H9 (cell line): ENCODE measurements at regions not wholly inside any gene's neighbourhood (a gene's known extent, or its start where the extent isn't known, plus 50 kb on each side); places are given as distances from the start of the nearest gene placed in this dataset.

Source experiments
- DNase-seq: peaks from one replicate; pipeline ENCODE4 v3.0.0-alpha.2; 2017
- H2AFZ ChIP-seq: one replicate; pipeline ENCODE4 v1.6.1; 2013; ENCODE audit warnings: mild to moderate bottlenecking, low read length, control low read depth, moderate library complexity
- H2AK5ac ChIP-seq: 2 replicates; pipeline ENCODE4 v1.6.1; 2013; ENCODE audit warnings: low read length, control low read depth, mixed read lengths; ENCODE audit not compliant: insufficient read length
- H2BK120ac ChIP-seq: one replicate; pipeline ENCODE4 v1.6.1; 2013; ENCODE audit warnings: low read depth, mild to moderate bottlenecking, low read length, control low read depth, inconsistent platforms; ENCODE audit not compliant: poor library complexity, severe bottlenecking
- H2BK12ac ChIP-seq: 2 replicates; pipeline ENCODE4 v1.6.1; 2013; ENCODE audit warnings: low read length, control low read depth, mixed read lengths, low read depth; ENCODE audit not compliant: insufficient read length
- H2BK15ac ChIP-seq: 2 replicates; pipeline ENCODE4 v1.6.1; 2013; ENCODE audit warnings: low read depth, low read length, control low read depth
- H2BK20ac ChIP-seq: one replicate; pipeline ENCODE4 v1.6.1; 2013; ENCODE audit warnings: low read depth, mild to moderate bottlenecking, low read length, control low read depth, inconsistent platforms; ENCODE audit not compliant: poor library complexity, severe bottlenecking
- H2BK5ac ChIP-seq: 2 replicates; pipeline ENCODE4 v1.6.1; 2013; ENCODE audit warnings: low read length, control low read depth, mixed read lengths; ENCODE audit not compliant: insufficient read length
- H3K14ac ChIP-seq: 2 replicates; pipeline ENCODE4 v1.6.1; 2013; ENCODE audit warnings: low read length, control low read depth; ENCODE audit not compliant: insufficient read depth
- H3K18ac ChIP-seq: 2 replicates; pipeline ENCODE4 v1.6.1; 2013; ENCODE audit warnings: low read depth, mild to moderate bottlenecking, mixed read lengths, low read length, control low read depth; ENCODE audit not compliant: insufficient read length
- H3K23ac ChIP-seq: 2 replicates; pipeline ENCODE4 v1.6.1; 2013; ENCODE audit warnings: low read length, control low read depth, mixed read lengths, low read depth; ENCODE audit not compliant: insufficient read length
- H3K23me2 ChIP-seq: 2 replicates; pipeline ENCODE4 v1.6.1; 2013; ENCODE audit warnings: low read depth, mild to moderate bottlenecking, mixed read lengths, low read length, control low read depth; ENCODE audit not compliant: insufficient read length, poor library complexity, severe bottlenecking
- H3K27ac ChIP-seq: 2 replicates; pipeline ENCODE4 v1.5.1; 2013; ENCODE audit warnings: low read length, control low read depth, mixed read lengths, low read depth; ENCODE audit not compliant: insufficient read length
- H3K27me3 ChIP-seq: 2 replicates; pipeline ENCODE4 v1.6.1; 2013; ENCODE audit warnings: low read length, control low read depth, inconsistent platforms; ENCODE audit not compliant: insufficient read depth
- H3K4ac ChIP-seq: 2 replicates; pipeline ENCODE4 v1.6.1; 2013; ENCODE audit warnings: low read depth, mild to moderate bottlenecking, control low read depth, inconsistent platforms, low read length, moderate library complexity
- H3K4me1 ChIP-seq: 2 replicates; pipeline ENCODE4 v1.6.1; 2013; ENCODE audit warnings: low read length, control low read depth, inconsistent platforms; ENCODE audit not compliant: insufficient read depth
- H3K4me2 ChIP-seq: 2 replicates; pipeline ENCODE4 v1.6.1; 2013; ENCODE audit warnings: low read length, control low read depth, mixed read lengths; ENCODE audit not compliant: insufficient read length, insufficient read depth
- H3K56ac ChIP-seq: 2 replicates; pipeline ENCODE4 v1.6.1; 2013; ENCODE audit warnings: low read depth, mild to moderate bottlenecking, mixed read lengths, low read length, control low read depth; ENCODE audit not compliant: insufficient read length
- H3K79me1 ChIP-seq: 2 replicates; pipeline ENCODE4 v1.6.1; 2013; ENCODE audit warnings: low read depth, mild to moderate bottlenecking, moderate library complexity, low read length, control low read depth, inconsistent platforms; ENCODE audit not compliant: insufficient read depth, poor library complexity, severe bottlenecking
- H3K79me2 ChIP-seq: 2 replicates; pipeline ENCODE4 v1.6.1; 2013; ENCODE audit warnings: low read length, control low read depth, inconsistent platforms; ENCODE audit not compliant: insufficient read depth
- H3K9ac ChIP-seq: 2 replicates; pipeline ENCODE4 v1.6.1; 2013; ENCODE audit warnings: low read length, control low read depth, mixed read lengths; ENCODE audit not compliant: insufficient read length; ENCODE audit errors: extremely low read depth
- H3K9me3 ChIP-seq: one replicate; pipeline ENCODE4 v1.6.1; 2013; ENCODE audit warnings: low read depth, low read length, inconsistent platforms; ENCODE audit not compliant: control insufficient read depth
- H3T11ph ChIP-seq: one replicate; pipeline ENCODE4 v1.6.1; 2013; ENCODE audit warnings: mild to moderate bottlenecking, low read length, control low read depth, inconsistent platforms
- H4K20me1 ChIP-seq: one replicate; pipeline ENCODE4 v1.6.1; 2013; ENCODE audit not compliant: control insufficient read depth, insufficient read length, insufficient read depth
- H4K5ac ChIP-seq: 2 replicates; pipeline ENCODE4 v1.6.1; 2013; ENCODE audit warnings: low read depth, mild to moderate bottlenecking, mixed read lengths, low read length, control low read depth; ENCODE audit not compliant: insufficient read length
- H4K8ac ChIP-seq: replicated peaks from 2 replicates; pipeline ENCODE4 v1.6.1; 2013; ENCODE audit warnings: low read length, control low read depth, mixed read lengths, low read depth; ENCODE audit not compliant: insufficient read length
- H4K91ac ChIP-seq: 2 replicates; pipeline ENCODE4 v1.6.1; 2013; ENCODE audit warnings: low read depth, mild to moderate bottlenecking, moderate library complexity, mixed read lengths, low read length, control low read depth; ENCODE audit not compliant: insufficient read length
- H3K27ac Mint-ChIP-seq, 3 experiments: 2 replicates in 2 of 3; 3 replicates in 1 of 3; pipeline ENCODE4 v1.8.0; 2020 to 2021; ENCODE audit warnings: mixed read lengths in 3 of 3, mild to moderate bottlenecking in 1 of 3, moderate library complexity in 1 of 3
- H3K27me3 Mint-ChIP-seq: 2 replicates; pipeline ENCODE4 v1.8.0; 2021; ENCODE audit warnings: low read depth, mild to moderate bottlenecking, moderate library complexity, mixed read lengths
- H3K36me3 Mint-ChIP-seq, 3 experiments: 2 replicates in 2 of 3; 3 replicates in 1 of 3; pipeline ENCODE4 v1.8.0; 2020 to 2021; ENCODE audit warnings: low read depth in 3 of 3, mixed read lengths in 3 of 3; ENCODE audit not compliant: insufficient read depth in 1 of 3
- H3K4me1 Mint-ChIP-seq, 2 experiments: 2 replicates each; pipeline ENCODE4 v1.8.0; 2020; ENCODE audit warnings: mixed read lengths in 2 of 2
- H3K4me3 Mint-ChIP-seq, 2 experiments: 2 replicates in 1 of 2; 3 replicates in 1 of 2; pipeline ENCODE4 v1.8.0; 2020 to 2021; ENCODE audit warnings: mild to moderate bottlenecking in 2 of 2, mixed read lengths in 2 of 2, moderate library complexity in 1 of 2
- H3K9me3 Mint-ChIP-seq, 2 experiments: 2 replicates in 1 of 2; 3 replicates in 1 of 2; pipeline ENCODE4 v1.8.0; 2020; ENCODE audit warnings: mild to moderate bottlenecking in 2 of 2, mixed read lengths in 2 of 2, moderate library complexity in 1 of 2
- WGBS: extraction: QIAGEN DNeasy Blood & Tissue Kit; methylation state at CpG from one replicate; pipeline ENCODE4 v1.1.7; 2013; ENCODE audit warnings: missing lambda C conversion rate, low lambda C conversion rate, mixed read lengths; ENCODE audit not compliant: insufficient read length; ENCODE audit errors: extremely low coverage; 5-methylcytosine and 5-hydroxymethylcytosine counted together
- TF ChIP-seq, protein P1 (sequence below): fragments of 200-600 bp; sonication (generic); conservative IDR thresholded peaks from 3 replicates; pipeline ENCODE4 v1.8.0; 2021; ENCODE audit warnings: antibody characterized with exemption, mild to moderate bottlenecking

DNA sequence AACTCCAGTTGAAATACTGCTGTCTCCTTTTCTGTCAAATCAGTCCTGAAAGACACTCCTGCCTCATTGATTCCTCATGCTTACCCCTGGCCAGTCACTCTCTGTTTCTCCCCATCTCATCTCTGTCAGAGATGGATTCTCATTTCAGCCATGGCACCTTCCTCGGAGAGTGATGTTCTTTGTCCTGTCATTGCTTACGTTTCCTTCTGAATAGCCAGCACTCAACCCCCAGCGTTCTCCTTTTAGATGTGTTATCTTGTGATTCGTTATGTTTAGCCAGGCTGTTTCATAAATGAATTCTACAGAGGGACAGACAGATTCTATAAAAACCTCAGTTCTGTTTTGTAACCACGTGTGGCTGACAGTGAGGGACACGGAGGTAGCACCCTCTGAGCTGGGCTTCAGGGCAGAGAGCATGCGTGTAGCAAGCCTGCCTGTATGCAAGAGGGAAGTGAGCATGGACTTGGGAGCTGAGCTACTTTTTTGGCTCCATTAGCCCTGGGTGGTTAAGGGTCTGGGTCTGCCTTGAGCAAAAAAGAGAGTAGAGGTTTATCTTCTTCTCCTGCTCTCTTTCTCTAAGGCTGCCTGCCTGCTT lies 354.6 kb downstream of the DDX10 start:
- no peak overlapping the region for H3K56ac ChIP-seq
- no peak overlapping the region for H2AK5ac ChIP-seq
- no peak overlapping the region for H4K91ac ChIP-seq
- Mint-ChIP-seq H3K27me3 (no peaks in the 10 kb centered on the region; the same call in 1 of the 2 replicates), H3K36me3 (no peaks in the 10 kb centered on the region; a peak in 2 of 7 replicates), H3K4me3 (no peak overlapping the region), H3K4me1 (no peaks in the 10 kb centered on the region), H3K9me3 (peaks cover 0 to 3% of the 10 kb centered on the region in 2 experiments; a peak in 2 of 5 replicates), H3K27ac (no peak overlapping the region)
- H2BK5ac ChIP-seq, result no peak overlapping the region
- H3K23me2 ChIP-seq, result no peaks in the 10 kb centered on the region
- H3K9me3 ChIP-seq, result no peaks in the 10 kb centered on the region
- H3K79me2 ChIP-seq, result no peaks in the 10 kb centered on the region
- TF ChIP-seq, protein P1, sequence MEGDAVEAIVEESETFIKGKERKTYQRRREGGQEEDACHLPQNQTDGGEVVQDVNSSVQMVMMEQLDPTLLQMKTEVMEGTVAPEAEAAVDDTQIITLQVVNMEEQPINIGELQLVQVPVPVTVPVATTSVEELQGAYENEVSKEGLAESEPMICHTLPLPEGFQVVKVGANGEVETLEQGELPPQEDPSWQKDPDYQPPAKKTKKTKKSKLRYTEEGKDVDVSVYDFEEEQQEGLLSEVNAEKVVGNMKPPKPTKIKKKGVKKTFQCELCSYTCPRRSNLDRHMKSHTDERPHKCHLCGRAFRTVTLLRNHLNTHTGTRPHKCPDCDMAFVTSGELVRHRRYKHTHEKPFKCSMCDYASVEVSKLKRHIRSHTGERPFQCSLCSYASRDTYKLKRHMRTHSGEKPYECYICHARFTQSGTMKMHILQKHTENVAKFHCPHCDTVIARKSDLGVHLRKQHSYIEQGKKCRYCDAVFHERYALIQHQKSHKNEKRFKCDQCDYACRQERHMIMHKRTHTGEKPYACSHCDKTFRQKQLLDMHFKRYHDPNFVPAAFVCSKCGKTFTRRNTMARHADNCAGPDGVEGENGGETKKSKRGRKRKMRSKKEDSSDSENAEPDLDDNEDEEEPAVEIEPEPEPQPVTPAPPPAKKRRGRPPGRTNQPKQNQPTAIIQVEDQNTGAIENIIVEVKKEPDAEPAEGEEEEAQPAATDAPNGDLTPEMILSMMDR, result no peak
- no peaks in the 10 kb centered on the region for H3K79me1 ChIP-seq
- H2BK20ac ChIP-seq, result no peak overlapping the region
- H4K5ac ChIP-seq, result no peak overlapping the region
- H3K4me2 ChIP-seq, result no peak overlapping the region
- H3T11ph ChIP-seq, result no peak overlapping the region
- H2AFZ ChIP-seq, result no peak overlapping the region
- no peak overlapping the region for H2BK120ac ChIP-seq
- H2BK15ac ChIP-seq, result no peak overlapping the region
- H3K27me3 ChIP-seq, result no peaks in the 10 kb centered on the region
- no peaks in the 10 kb centered on the region for H4K20me1 ChIP-seq
- H3K27ac ChIP-seq, result no peak overlapping the region
- no peaks in the 10 kb centered on the region for H3K4me1 ChIP-seq
- no peak overlapping the region for H3K4ac ChIP-seq
- no peak overlapping the region for H4K8ac ChIP-seq
- H3K14ac ChIP-seq, result no peak overlapping the region
- H3K9ac ChIP-seq, result no peak overlapping the region
- WGBS, result no CpG with 5 or more reads among the region's 7 CpGs
- DNase-seq, result no peak
- no peak overlapping the region for H2BK12ac ChIP-seq
- no peak overlapping the region for H3K23ac ChIP-seq
- no peak overlapping the region for H3K18ac ChIP-seq
